Epithelial cell of prostate (primary cell): ENCODE measurements at regions not wholly inside any gene's neighbourhood (a gene's known extent, or its start where the extent isn't known, plus 50 kb on each side); places are given as distances from the start of the nearest gene placed in this dataset.
"Not testable (repeated sequence)": the region's sequence is repeated elsewhere in the genome, so short reads cannot be mapped to it uniquely, and the experiment has no call there.

Experiments used
- DNase-seq: peaks from one replicate; pipeline ENCODE4 v3.0.0-alpha.2; 2011; ENCODE audit warnings: low read depth, low spot score
- H3K27ac ChIP-seq: fragments of 450-650 bp; 2 replicates; pipeline ENCODE4 v1.5.1; 2017; ENCODE audit warnings: mild to moderate bottlenecking

GRCh38 chr6:62889240-62889639, 322.0 kb upstream of the FKBP1C start:
- no peak for DNase-seq
- no peak overlapping the region for H3K27ac ChIP-seq

- H3K27ac ChIP-seq, result no peak overlapping the region
- no peak for DNase-seq
These were observed 320.1 kb upstream of the FKBP1C start for GRCh38 chr6:62891065-62891647.

- no peak for DNase-seq
- no peak overlapping the region for H3K27ac ChIP-seq
These were observed 317.2 kb upstream of the FKBP1C start for GRCh38 chr6:62894114-62894513.

- H3K27ac ChIP-seq, result no peak overlapping the region
- DNase-seq, result no peak
These were observed 308.0 kb upstream of the FKBP1C start for GRCh38 chr6:62903266-62903665.

DNA sequence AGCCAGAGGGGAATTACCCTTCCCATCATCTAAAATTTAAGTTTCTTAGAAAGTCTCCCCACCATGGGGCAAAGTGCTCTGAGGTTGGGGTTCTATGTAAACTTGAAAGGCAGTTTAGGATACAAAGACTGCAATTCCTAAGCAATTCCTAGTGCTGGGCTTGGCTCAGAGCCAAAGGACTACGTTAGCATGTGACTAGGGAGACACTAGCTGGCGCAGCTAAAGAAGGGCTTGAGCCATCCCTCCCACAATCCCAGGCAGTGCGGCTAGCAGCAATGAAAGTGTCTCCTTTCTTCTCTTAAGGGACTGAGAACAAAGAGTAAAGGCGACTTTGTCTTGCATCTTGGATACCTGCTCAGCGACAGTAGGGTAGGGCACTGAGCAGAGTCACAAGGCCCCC, 306.6 kb upstream of the FKBP1C start:
- no peak overlapping the region for H3K27ac ChIP-seq
- DNase-seq, result no peak

- DNase-seq, result no peak
- H3K27ac ChIP-seq, result no peak overlapping the region
These were observed 296.7 kb upstream of the FKBP1C start for GRCh38 chr6:62914530-62914929.

- no peak for DNase-seq
- H3K27ac ChIP-seq, result no peak overlapping the region
These were observed 287.5 kb upstream of the FKBP1C start for GRCh38 chr6:62923728-62924127.

DNA sequence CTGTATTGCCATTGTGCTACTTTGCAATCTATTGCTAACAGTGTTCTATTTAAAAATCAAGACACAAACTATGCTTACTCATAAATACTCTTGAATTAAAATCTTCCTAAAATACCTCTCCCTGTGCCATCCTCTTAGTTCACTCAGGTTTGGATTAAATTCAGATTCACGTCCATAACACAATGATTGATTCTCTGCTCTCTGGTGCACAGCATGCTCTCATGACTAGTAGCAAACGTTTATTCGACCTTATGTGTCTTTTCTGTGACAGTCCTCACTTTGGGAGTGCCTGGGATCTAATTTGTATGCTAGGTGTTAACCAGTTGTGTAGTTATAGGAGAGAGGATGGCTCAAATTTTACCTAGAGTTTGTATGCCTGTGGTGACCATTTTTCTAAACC, 270.4 kb upstream of the FKBP1C start:
- no peak for DNase-seq
- H3K27ac ChIP-seq, result no peak overlapping the region

GRCh38 chr6:62942000-62942399, 269.3 kb upstream of the FKBP1C start:
- no peak overlapping the region for H3K27ac ChIP-seq
- no peak for DNase-seq

DNA sequence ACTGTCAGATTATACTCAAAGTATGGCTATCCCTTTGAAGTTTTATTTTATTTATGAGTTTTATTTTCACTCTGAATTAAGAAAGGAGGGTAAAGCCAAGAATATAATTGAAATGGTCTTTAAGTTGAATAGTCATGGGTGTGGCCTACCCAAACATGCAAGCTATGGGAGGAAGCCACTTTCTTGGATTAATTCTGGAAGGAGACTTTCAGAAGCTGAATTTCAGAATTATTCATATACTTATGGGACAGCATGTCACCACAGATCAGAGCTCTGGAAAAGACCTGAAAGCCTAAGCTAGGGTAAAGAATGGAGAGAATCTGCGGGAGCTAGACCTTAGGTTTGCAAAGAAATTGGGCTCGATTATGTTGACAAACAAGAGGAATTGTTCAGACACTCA, 242.4 kb upstream of the FKBP1C start:
- DNase-seq, result no peak

GRCh38 chr6:62971976-62972658, 239.2 kb upstream of the FKBP1C start:
- no peak for DNase-seq
- no peak overlapping the region for H3K27ac ChIP-seq

More for the DNA sequence above, 242.4 kb upstream of the FKBP1C start:
- no peak overlapping the region for H3K27ac ChIP-seq

- H3K27ac ChIP-seq, result no peak overlapping the region
- no peak for DNase-seq
These were observed 236.8 kb upstream of the FKBP1C start for GRCh38 chr6:62974452-62974851.

GRCh38 chr6:62976566-62976965, 234.7 kb upstream of the FKBP1C start:
- no peak for DNase-seq
- H3K27ac ChIP-seq, result no peak overlapping the region

DNA sequence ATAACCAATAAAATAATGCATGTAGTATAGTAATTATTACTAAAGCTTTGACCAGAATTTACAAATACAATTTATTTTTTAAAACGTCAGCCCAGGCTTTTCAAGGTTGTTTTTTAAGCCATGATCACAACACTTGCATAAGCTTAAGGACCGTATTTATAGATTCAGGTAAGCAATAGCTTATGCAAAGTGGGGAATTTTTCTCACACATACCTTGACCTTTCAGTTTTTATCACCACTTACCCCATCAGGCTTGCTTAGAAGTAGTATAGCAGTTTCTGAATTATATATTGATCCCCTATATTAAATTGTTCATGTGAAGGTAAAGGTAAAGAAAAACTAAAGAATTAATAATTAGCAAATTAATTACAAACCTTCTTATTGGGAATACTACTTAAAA, 232.3 kb upstream of the FKBP1C start:
- no peak for DNase-seq
- H3K27ac ChIP-seq, result no peak overlapping the region

DNA sequence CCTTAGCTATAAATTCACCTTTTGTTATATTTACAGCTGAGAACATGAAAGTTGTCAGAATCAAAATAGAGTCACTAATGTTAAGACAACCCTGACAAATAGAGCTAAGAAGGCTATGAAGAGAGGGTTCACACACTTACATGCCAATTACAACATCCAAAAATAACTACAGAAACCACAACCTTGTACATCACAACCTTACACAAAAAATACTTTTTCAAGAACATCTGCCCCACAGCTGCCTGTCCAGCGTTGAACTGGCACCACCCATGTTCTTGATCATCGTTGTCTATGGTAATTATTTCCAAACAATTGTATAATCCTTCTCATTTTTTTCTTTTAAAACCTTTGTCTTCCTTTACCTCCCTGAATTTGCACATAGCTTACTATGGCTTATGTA, 231.2 kb upstream of the FKBP1C start:
- DNase-seq, result no peak
- no peak overlapping the region for H3K27ac ChIP-seq

GRCh38 chr6:62980724-62981123, 230.5 kb upstream of the FKBP1C start:
- DNase-seq, result no peak
- H3K27ac ChIP-seq, result no peak overlapping the region

- DNase-seq, result no peak
- H3K27ac ChIP-seq, result no peak overlapping the region
These were observed 228.3 kb upstream of the FKBP1C start for GRCh38 chr6:62982951-62983350.

DNA sequence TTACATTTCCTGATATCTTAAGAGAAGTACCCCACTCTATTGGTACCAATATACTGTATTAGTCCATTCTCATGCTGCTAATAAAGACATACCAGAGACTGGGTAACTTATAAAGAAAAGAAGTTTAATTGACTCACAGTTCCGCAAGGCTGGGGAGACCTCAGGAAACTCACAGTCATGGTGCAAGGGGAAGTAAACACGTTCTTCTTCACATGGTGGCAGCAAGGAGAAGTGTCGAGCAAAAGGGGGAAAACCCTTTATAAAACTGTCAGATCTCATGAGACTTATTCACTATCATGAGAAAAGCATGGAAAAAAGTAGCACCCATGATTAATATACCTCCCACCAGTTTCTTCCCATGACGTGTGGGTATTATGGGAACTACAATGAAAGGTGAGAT, 219.6 kb upstream of the FKBP1C start:
- not testable (repeated sequence) for DNase-seq, H3K27ac ChIP-seq

GRCh38 chr6:62993951-62994350, 217.3 kb upstream of the FKBP1C start:
- DNase-seq, result no peak
- no peak overlapping the region for H3K27ac ChIP-seq

GRCh38 chr6:62998022-62998421, 213.2 kb upstream of the FKBP1C start:
- DNase-seq, result no peak
- H3K27ac ChIP-seq, result no peak overlapping the region

DNA sequence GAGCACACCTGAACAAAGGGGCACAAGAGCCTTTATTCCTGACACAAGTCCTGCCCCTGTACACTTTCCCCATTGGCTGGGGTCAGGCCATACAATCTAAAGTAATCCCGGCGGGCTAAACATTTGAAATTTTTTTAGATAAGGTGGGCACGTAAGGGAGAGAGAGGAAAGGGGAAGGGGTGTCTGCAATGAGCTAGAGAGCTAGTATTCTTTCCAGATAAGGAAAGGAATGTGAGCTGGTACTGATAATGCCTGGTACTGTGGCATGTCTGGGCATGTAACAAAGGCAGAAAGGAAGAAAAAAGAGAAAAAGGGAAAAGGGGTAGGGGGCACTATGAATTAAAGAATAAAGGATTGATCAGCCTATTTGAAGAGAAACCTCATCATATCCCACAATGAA, 212.0 kb upstream of the FKBP1C start:
- H3K27ac ChIP-seq, result peak overlapping the region; percentile 55
- DNase-seq, result not testable (repeated sequence)

DNA sequence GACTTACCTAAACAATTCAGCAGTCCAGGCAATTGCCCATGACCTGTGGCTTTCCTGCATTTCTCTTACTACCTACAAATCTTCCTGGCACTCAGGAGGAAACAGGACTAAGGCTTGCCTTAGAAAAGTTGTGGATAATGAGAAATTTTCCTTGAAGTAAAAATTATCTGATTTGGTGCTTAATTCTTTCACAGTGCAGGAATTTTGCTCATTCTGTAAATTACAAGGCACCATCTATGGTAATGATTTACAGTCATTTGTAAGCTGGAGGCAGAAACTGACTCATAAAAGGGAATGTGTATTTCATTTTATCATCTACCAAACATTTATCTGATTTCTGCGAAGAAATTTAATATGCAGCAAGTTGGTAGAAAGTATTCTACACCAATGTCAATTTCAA, 211.5 kb upstream of the FKBP1C start:
- peak overlapping the region; percentile 55 for H3K27ac ChIP-seq
- DNase-seq, result no peak
